C4-2B (cell line): ENCODE measurements at regions not wholly inside any gene's neighbourhood (a gene's known extent, or its start where the extent isn't known, plus 50 kb on each side); places are given as distances from the start of the nearest gene placed in this dataset.

ENCODE experiments used
- H3K27ac ChIP-seq: fragments of 450-650 bp; 2 replicates; pipeline ENCODE4 v1.5.1; 2017
- CTCF ChIP-seq: fragments of 450-650 bp; conservative IDR thresholded peaks from 2 replicates; pipeline ENCODE4 v1.5.1; 2017; ENCODE audit warnings: mild to moderate bottlenecking
- ZFX ChIP-seq: fragments of 450-650 bp; IDR thresholded peaks from 2 replicates; pipeline ENCODE4 v1.6.1; 2017

DNA sequence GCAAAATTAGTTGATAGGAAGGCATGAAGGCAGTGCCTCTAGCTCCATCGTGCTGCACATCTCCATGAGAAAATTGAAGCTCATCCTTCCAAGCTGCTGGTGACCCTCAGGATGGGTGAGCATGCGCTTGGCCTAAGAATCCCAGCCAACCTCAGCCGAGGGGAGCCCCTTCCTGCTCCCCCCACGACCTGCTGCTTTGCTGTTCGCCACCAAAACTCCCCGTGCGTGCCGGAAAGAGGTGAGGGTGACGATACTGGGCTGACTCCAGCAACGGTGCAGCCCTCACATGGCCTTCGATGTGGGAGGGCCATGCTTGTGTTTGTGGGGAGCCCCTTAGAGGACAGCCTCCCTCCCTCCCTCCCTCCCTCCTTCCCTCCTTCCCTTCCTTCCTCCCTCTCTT, 660.9 kb downstream of the BRD1 start:
- TF ChIP-seq ZFX (no peak), CTCF (no peak)
- no peak overlapping the region for H3K27ac ChIP-seq

DNA sequence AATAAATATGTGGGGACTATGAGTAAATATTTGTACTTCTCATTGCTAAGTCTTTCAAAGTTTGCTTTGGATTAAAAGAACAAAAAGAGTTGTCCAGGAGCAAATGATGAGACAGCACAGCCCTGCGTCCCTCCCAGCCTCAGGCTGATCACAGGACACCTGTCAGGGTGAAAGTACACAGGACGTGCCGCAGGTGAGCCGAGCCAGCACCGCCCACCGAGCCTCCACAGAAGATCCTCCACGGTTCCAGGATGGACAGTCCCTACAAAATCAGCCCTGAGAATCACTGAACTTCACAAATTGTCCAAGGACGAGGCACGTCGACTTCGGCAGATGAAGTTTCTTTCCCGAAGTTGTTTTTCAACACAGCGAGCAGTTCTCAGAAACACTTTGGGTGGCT, 661.5 kb downstream of the BRD1 start:
- TF ChIP-seq CTCF (no peak), ZFX (no peak)
- H3K27ac ChIP-seq: no peak overlapping the region

DNA sequence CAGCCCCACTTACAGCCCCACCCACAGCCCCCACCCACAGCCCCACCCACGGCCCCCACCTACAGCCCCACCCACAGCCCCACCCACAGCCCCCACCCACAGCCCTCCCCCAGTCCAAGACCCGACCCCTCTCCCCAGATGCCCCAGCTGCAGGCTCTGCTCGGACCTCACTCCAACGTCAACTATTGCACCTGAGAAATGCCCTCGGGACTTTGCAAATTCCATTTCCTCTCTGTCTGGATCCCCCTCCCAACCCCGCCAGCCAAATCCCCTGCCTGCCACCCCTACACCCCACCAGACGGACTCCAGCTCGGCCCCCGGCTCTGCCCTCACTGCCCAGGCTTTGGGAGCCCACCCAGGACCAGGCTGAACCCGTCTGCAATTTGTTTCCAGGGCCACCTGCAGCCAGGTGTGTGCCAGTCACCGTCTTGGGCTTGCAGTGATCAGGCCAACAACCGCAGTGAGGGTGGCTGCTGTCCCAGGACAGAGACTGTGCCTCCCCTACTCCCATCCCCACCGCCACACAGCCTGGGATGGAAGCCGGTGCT, 662.8 kb downstream of the BRD1 start:
- TF ChIP-seq ZFX: no peak
- no peak for TF ChIP-seq CTCF
- H3K27ac ChIP-seq: no peak overlapping the region

DNA sequence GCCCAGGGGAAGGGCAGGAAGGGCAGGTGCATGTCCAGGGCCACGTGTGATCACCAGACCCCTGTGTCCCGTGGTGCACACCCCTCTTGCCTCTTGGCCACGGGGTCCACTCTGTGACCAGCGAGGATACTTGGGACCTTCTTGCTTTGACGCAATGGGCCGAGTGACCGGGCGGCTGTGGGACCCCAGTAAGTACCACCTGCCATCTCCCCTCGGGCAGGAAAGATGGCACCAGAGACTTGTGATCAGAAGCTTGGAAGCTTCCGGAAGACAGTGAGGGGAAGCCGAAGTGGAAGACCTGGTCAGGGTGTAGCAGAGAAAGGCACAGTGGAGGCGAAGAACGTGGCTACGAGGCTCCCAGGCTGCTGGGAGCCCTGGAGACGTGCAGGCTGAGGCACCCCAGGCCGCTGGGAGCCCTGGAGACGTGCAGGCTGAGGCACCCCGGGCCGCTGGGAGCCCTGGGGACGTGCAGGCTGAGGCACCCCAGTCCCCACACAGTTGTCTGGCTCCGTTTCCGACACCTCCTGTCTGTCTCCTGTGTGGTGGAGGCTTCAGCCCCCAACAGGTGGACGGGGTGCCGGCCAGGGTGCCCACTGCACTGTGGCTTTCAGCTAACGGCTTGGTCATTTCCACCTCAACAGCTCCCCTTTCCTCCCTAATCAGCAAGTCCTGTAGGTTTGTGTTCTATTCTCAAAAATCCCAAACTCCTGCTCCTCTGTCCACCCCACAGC, 663.5 kb downstream of the BRD1 start:
- TF ChIP-seq ZFX (no peak), CTCF (no peak)
- no peak overlapping the region for H3K27ac ChIP-seq

- TF ChIP-seq CTCF (no peak), ZFX (no peak)
- no peak overlapping the region for H3K27ac ChIP-seq
Observed at GRCh38 chr22:49163258-49163959, 664.3 kb downstream of the BRD1 start.

GRCh38 chr22:49162841-49163240, 664.8 kb downstream of the BRD1 start:
- TF ChIP-seq CTCF (no peak), ZFX (no peak)
- H3K27ac ChIP-seq: no peak overlapping the region

DNA sequence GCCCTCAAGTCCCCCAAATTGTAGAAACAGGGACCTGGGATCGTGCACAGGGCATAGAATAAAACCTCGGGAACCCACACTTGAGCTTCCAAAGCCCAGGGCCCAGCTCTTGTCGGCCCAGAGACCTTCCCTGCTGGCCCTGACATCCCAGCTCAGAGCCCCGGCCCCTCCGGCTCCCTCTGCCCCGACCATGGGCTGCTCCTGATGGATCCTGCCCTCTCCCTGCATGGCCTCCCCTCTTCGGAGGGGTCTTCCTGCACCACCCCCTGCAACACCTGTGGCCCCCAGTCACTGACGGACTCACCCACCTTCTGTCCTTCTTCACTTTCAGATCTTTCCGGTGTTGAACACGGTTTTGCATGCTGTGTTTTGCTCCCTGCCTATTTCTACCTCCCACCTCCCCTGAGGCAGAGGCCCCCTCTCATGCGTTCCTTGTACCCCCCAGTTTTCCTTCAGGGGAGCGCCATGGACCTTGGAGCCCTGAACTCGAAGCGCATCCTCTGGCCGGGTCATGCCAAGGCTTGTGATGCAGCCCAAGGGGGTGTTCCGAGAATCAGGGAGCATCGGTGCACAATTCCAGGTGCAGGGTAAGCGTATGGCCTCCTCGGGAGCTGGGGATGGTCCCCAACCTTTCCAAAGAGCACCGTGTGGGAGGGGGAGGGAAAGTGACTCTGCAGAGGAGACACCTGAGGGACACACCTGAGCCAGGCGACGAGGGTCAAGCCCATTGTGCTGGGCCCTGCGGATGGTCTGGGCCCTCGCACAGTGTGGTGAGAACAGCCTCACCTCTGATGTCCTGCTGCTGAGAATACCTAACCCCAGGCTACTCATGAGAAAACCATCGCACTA, 666.4 kb downstream of the BRD1 start:
- TF ChIP-seq ZFX: no peak
- TF ChIP-seq CTCF: no peak
- no peak overlapping the region for H3K27ac ChIP-seq
